Tibial artery (tissue), 4 donors: ENCODE measurements at regions not wholly inside any gene's neighbourhood (a gene's known extent, or its start where the extent isn't known, plus 50 kb on each side); places are given as distances from the start of the nearest gene placed in this dataset.

Source experiments
- DNase-seq, 2 donors: peaks; one replicate each; pipeline ENCODE4 v3.0.0-alpha.2; 2019
- H3K27ac ChIP-seq, 2 donors: fragments of 200-600 bp; sonication (generic) in 1 of 2; 1 replicate in 1 of 2; 2 replicates in 1 of 2; pipeline ENCODE4 v1.5.1; 2018 to 2019; ENCODE audit warnings: mild to moderate bottlenecking in 1 of 2
- H3K27me3 ChIP-seq, 2 donors: fragments of 200-600 bp; sonication (generic) in 1 of 2; one replicate each; pipeline versions ENCODE4 v1.5.1 to v1.6.0; 2016 to 2019
- H3K36me3 ChIP-seq, 3 donors: fragments of 200-600 bp; sonication (generic) in 2 of 3; one replicate each; pipeline ENCODE4 v1.5.1; 2016 to 2019; ENCODE audit warnings: mild to moderate bottlenecking in 2 of 3
- H3K4me1 ChIP-seq, 4 donors: fragments of 200-600 bp; sonication (generic) in 2 of 4; 1 replicate in 3 of 4; 2 replicates in 1 of 4; pipeline ENCODE4 v1.5.1; 2016 to 2019
- H3K4me3 ChIP-seq, 2 donors: fragments of 200-600 bp; sonication (generic) in 1 of 2; 1 replicate in 1 of 2; 2 replicates in 1 of 2; pipeline ENCODE4 v1.5.1; 2018 to 2019; ENCODE audit warnings: mild to moderate bottlenecking in 2 of 2
- H3K9me3 ChIP-seq, 3 donors: fragments of 200-600 bp; sonication (generic) in 1 of 3; one replicate each; pipeline ENCODE4 v1.5.1; 2016 to 2019
- CTCF ChIP-seq, 2 experiments: fragments of 200-600 bp in 1 of 2; fragments of 450-650 bp in 1 of 2; IDR thresholded peaks; one replicate each; pipeline ENCODE4 v1.5.1; 2017 to 2019; ENCODE audit warnings: antibody characterized with exemption in 2 of 2, mild to moderate bottlenecking in 1 of 2, moderate library complexity in 1 of 2
- intact Hi-C: fragments of 100-400 bp; cut with DNase I; formaldehyde crosslinking; loops from one replicate; pipeline ENCODE4 v1.15.0; 2023; ENCODE audit warnings: low total_unique reads

GRCh38 chr1:213884942-213885341 is 102.8 kb upstream of the PROX1 start:
- intact Hi-C loops = no loop called here
- H3K4me1 ChIP-seq = no peaks in the 10 kb centered on the region

GRCh38 chr1:213887842-213888241 is 99.9 kb upstream of the PROX1 start:
- H3K9me3 ChIP-seq = no peaks in the 10 kb centered on the region
- no peak for TF ChIP-seq CTCF (IDR thresholded peaks at IDR 0.05)
- H3K27me3 ChIP-seq = no peaks in the 10 kb centered on the region
- DNase-seq = no peak
- no peak overlapping the region for H3K4me3 ChIP-seq
- no peak overlapping the region for H3K27ac ChIP-seq
- intact Hi-C loops = no loop called here
- no peaks in the 10 kb centered on the region for H3K4me1 ChIP-seq
- H3K36me3 ChIP-seq = no peaks in the 10 kb centered on the region

More at GRCh38 chr1:213884942-213885341, 102.8 kb upstream of the PROX1 start:
- H3K27me3 ChIP-seq = no peaks in the 10 kb centered on the region
- H3K4me3 ChIP-seq = no peak overlapping the region
- TF ChIP-seq CTCF (IDR thresholded peaks at IDR 0.05) = no peak
- H3K36me3 ChIP-seq = no peaks in the 10 kb centered on the region
- H3K9me3 ChIP-seq = no peaks in the 10 kb centered on the region
- no peak for DNase-seq
- H3K27ac ChIP-seq = no peak overlapping the region

GRCh38 chr1:213891989-213892902 is 95.5 kb upstream of the PROX1 start:
- intact Hi-C loops = no loop called here
- Histone ChIP-seq H3K4me1 (no peaks in the 10 kb centered on the region), H3K36me3 (no peaks in the 10 kb centered on the region), H3K27me3 (no peaks in the 10 kb centered on the region), H3K9me3 (no peaks in the 10 kb centered on the region), H3K27ac (no peak overlapping the region), H3K4me3 (no peak overlapping the region)
- TF ChIP-seq CTCF (IDR thresholded peaks at IDR 0.05) = no peak
- no peak for DNase-seq

GRCh38 chr1:213898684-213899083 is 89.1 kb upstream of the PROX1 start:
- no peak for TF ChIP-seq CTCF (IDR thresholded peaks at IDR 0.05)
- H3K9me3 ChIP-seq = no peaks in the 10 kb centered on the region
- intact Hi-C loops = no loop called here
- H3K36me3 ChIP-seq = no peaks in the 10 kb centered on the region
- H3K27ac ChIP-seq = no peak overlapping the region
- no peak overlapping the region for H3K4me3 ChIP-seq
- no peak for DNase-seq
- H3K27me3 ChIP-seq = no peaks in the 10 kb centered on the region
- no peaks in the 10 kb centered on the region for H3K4me1 ChIP-seq

- no peaks in the 10 kb centered on the region for H3K9me3 ChIP-seq
- DNase-seq = no peak
- no peak overlapping the region for H3K4me3 ChIP-seq
- H3K27ac ChIP-seq = no peak overlapping the region
- no peak for TF ChIP-seq CTCF (IDR thresholded peaks at IDR 0.05)
- H3K27me3 ChIP-seq = no peaks in the 10 kb centered on the region
- intact Hi-C loops = no loop called here
- H3K4me1 ChIP-seq = no peaks in the 10 kb centered on the region
- H3K36me3 ChIP-seq = no peaks in the 10 kb centered on the region
Measured at GRCh38 chr1:213899413-213899812, 88.4 kb upstream of the PROX1 start.
